CD4-positive, alpha-beta T cell treated with Interleukin-12 subunit alpha and Interleukin-12 subunit beta, for 1 hour (primary cell): ENCODE measurements at regions not wholly inside any gene's neighbourhood (a gene's known extent, or its start where the extent isn't known, plus 50 kb on each side); places are given as distances from the start of the nearest gene placed in this dataset.
"Not testable (repeated sequence)": the region's sequence is repeated elsewhere in the genome, so short reads cannot be mapped to it uniquely, and the experiment has no call there.

ENCODE experiments used
- DNase-seq: peaks from one replicate; pipeline ENCODE4 v3.0.0-alpha.2; 2020

DNA sequence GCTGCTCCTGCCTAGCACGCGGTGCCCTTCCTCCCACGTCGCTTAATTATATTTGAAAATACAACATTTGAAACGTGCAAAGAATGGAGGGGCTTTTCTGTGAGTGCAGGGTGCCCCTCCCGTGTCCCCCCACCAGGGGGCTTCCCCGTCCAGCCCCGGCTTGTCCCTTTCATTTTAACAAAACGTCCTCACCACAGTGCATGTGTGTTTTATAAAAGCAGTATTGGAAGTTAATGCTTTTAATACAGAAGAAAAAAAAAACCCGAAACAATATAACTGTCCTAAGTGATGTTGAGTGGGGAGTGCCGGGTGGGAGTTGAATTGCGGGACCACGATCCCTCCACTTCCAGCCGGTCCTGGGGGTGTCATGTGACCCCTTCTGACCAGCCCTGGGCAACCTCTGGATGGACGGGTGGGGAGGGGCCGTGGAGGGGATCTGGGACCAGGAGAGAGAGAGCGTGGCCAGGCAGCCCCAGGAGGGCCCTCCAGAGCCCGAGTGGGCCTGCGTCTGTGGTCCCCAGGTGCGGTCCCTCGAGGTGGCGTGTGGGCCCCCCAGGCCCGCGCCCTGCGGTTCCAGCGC, 155.3 kb downstream of the TMEM121 start:
- DNase-seq: not testable (repeated sequence)

- not testable (repeated sequence) for DNase-seq
Observed at GRCh38 chr14:105682442-105682841, 156.1 kb downstream of the TMEM121 start.

DNA sequence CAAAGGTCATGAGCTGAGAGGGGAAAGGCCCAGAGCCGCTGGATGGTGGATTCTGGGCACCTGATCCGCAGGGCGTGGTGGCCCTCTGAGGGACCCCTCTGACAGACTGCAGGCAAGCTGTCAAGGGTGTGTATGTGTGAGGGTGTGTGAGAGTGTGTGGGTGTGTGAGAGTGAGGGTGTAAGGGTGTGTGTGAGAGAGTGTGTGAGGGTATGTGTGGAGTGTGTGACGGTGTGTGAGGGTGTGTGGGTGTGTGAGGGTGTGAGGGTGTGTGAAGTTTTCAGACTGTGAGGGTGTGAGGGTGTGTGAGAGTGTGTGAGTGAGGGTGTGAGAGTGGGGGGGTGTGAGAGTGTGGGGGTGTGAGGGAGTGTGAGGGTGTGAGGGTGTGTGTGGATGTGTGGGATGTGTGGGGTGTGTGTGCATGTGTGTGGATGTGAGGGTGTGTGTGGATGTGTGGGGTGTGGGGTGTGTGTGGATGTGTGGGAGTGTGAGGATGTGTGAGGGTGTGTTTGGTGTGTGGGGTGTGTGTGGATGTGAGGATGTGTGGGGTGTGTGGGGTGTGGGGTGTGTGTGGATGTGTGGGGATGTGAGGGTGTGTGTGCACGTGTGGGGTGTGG, 156.7 kb downstream of the TMEM121 start:
- no peak for DNase-seq

DNA sequence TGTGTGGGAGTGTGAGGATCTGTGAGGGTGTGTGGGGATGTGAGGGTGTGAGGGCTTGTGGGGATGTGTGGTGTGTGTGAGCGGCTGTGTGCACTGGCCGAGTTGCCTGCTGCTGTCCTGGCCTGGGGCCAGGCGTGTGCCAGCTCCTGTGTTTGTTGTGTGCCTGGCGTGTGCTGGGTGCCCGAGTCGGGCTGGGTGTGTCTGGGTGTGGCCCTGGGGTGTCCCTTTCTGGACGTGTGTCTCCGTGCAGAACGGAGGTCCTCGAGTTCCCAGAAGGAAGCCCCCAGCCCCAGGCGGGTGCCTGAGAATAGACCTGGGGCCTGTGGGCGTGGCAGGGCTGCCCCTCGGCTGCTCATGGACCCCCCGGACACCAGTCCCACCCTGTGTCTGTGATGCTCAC, 157.7 kb downstream of the TMEM121 start:
- not testable (repeated sequence) for DNase-seq

GRCh38 chr14:105684597-105684996, 158.2 kb downstream of the TMEM121 start:
- DNase-seq: not testable (repeated sequence)

DNA sequence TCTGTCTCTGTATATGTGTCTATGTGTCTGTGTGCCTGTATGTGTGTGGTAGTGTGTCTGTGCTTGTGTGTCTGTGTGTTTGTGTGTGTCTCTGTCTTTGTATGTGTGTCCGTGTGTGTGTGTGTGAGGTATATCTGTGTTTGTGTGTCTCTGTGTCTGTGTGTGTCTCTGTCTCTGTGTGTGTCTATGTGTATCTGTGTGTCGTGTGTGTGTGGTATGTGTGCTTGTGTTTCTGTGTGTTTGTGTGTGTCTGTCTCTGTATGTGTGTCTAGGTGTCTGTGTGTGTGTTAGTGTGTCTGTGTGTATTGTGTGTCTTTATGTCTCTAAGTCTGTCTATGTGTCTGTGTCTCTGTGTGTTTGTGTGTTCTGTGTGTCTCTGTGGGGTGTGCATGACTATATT, 158.6 kb downstream of the TMEM121 start:
- DNase-seq: no peak

DNA sequence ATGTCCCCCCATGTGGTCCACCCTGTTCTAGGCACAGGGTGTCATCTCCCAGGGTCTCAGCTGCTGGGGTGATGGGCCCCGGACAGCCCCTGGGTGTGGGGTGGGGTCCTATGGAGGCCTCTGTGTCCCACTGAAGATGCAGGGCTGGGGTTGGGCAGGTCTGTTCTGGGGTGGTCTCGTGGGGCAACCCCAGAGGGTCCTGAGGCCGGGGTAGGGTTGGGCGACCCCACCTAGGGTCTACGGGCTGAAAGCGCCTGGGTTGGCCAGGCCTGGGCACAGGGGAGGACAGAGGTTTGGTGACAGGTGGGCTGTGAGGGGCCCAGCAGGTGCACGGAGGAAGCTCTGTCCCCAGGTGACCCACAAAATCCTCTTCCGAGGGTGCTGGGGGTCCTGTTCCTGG, 159.2 kb downstream of the TMEM121 start:
- DNase-seq: not testable (repeated sequence)

DNA sequence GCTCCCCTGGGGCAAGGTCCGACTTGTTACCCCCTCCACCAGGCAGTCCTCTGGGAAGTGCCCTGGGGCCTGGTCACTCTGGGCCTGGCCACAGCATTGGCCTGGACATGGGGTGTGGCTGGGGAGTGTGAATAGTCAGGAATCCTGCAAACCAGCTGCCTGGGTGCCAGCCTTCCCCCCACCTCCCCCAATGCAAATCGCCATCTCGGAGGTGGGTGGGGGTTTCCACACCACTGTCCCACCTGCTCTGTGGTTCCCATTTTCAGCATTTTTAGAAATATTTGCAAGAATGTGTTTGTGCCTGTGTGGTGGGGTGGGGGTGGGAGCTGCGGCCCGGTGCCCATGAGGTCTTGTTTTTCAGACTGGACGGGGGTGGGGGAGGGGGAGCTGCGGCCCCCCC, 159.7 kb downstream of the TMEM121 start:
- DNase-seq: not testable (repeated sequence)

DNA sequence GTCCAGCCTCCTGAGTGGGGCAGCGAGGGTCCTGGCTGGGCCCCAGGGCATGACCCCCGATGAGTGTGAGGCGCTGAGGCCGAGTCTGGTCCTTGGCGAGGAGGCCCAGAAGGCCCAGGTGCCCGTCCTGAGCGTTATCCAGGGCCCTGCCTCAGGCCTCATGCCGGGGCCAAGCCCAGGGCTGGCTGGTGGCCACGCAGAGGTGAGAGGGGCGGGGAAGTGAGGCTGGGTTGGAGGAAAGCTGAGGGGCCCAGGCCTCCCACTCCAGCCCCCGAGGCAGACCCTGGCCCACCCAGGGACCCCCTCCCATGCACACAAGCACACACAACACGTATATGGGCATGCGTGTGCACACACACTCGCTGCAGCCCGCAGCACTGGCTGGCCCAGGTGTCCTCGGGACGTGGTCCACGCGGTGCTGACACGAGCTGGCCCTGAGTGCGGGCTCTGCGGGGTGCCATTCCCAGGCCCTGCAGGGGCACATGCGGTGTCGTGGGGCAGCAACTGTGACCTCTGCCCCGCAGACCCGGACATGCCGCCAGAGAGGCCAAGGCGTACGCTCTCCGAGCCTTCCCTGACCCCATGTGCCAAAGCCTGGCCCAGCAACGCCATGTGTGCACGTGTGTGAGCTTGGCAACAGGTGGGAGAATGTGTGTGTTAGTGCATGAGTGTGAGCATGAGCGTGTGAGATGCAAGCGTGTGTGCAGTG, 160.2 kb downstream of the TMEM121 start:
- not testable (repeated sequence) for DNase-seq

DNA sequence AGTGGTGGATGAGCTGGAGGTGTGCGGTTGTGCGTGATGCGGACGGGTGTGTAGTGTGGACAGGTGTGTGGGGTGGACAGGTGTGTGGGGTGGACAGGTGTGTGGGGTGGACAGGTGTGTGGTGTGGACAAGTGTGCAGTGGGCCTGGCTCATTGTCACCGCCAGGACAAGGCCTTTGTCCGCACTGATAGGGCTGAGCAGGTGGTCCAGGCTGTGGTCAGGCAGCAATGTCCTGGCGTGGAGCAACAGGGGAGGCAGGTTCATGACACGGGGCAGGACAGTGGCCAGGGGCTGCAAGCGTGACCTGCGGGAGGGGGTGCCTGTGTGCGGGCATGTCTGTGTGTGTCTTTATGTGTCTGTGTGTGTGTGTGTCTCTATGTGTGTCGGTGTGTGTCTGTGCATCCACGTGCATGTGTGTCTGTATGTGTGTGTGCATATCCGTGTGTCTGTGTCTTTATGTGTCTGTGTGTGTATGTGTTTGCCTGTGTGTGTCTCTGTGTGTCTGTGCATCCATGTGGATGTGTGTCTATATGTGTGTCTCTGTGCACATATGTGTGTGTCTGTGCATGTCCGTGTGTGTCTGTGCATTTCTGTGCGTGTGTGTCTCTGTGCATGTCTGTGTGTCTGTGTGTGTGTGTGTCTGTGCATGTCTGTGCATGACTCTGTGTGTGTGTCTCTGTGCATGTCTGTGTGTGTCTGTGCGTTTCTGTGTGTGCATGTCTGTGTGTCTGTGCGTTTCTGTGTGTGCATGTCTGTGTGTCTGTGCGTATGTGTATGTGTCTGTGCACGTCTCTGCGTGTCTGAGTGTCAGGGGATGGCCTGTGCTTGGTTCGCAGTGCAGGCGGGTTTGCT, 161.0 kb downstream of the TMEM121 start:
- not testable (repeated sequence) for DNase-seq

GRCh38 chr14:105688023-105688351, 161.6 kb downstream of the TMEM121 start:
- not testable (repeated sequence) for DNase-seq

- not testable (repeated sequence) for DNase-seq
Observed at GRCh38 chr14:105688664-105689221, 162.4 kb downstream of the TMEM121 start.

DNA sequence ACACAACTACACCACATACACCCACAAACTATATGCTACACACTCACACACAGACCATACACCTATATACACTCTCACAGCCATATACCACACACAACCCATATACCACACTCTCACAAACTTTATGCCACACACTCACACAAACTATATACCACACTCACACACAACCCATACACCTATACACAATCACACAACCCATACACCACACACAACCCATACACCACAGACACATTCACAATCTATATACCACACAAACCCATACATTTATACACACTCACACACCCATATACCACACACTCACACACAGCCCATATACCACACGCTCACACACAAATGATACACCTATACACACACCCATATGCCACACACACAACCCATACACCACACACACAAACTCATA, 163.3 kb downstream of the TMEM121 start:
- no peak for DNase-seq

DNA sequence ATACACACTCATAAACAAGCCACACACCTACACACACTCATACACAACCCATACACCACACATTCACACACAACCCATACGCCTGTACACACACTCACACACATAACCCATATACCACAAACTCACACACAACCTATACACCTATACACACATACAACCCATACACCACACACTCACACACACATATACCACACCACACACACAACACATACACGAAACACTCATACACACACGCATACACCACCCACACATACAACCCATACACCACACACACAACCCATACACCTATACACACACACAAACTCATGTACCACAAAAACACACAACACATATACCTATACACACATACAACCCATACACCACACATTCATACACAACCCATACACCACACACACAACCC, 164.3 kb downstream of the TMEM121 start:
- DNase-seq: no peak

GRCh38 chr14:105691321-105692109, 165.1 kb downstream of the TMEM121 start:
- not testable (repeated sequence) for DNase-seq

DNA sequence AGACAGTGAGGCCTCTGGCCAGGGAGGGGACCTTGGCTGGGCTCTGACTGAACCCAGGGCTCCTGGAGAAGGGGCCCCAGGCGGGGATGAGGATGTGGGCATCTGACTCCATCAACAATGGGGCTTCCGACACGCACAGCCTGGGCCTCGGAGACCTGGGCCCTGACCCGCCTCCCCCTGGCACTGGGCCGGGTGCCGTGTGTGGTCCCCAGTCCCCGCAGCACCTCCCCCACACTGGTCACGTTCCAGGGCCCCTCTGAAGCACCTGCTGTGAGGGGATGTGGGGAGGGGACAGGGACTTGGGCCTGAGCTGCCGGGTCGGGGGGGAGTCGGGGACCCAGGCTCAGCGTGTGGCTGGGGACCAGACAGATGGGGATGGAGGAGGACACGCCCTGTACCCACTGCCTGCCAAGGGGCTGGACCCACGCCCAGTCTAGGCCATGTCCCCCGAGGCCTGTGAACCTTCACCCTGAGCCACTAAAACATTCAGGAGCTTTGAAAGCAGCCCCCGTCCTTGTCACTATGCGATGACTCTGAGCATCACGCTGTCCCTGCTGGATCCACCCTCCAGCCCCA, 165.8 kb downstream of the TMEM121 start:
- DNase-seq: not testable (repeated sequence)

DNA sequence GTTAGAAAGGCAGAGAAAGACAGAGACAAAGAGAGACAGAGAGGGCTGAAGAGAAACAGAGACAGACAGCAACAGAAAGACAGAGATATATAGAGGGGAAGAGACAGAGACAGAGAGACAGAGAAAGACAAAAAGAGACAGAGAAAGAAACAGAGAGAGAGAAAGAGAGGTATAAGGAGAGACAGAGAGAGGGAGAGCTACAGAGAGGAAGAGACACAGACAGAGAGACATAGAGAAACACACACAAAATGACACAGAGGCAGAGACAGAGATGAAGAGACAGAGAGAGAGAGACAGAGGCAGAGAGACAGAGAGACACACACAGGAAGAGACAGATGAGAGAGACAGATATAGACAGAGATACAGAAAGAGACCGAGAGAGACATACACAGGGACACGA, 168.6 kb downstream of the TMEM121 start:
- DNase-seq: no peak

- not testable (repeated sequence) for DNase-seq
Observed at GRCh38 chr14:105696388-105696787, 170.0 kb downstream of the TMEM121 start.

GRCh38 chr14:105697414-105697813, 171.0 kb downstream of the TMEM121 start:
- not testable (repeated sequence) for DNase-seq

DNA sequence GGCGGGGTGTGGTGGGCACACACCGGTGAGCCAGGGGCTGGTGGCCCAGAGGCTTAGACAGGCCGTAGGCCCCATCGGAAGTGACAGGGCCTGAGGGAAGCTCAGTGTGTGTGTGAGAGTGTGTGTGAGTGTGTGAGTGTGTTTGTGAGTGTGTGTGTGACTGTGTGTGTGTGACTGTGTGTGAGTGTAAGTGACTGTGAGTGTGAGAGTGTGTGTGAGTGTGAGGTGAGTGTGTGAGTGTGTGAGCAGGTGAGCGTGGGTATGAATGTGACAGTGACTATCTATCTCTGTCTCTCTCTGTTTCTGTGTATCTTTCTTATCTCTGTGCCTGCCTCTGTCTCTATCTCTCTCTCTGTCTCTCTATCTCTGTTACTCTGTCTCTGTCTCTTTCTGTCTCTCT, 171.6 kb downstream of the TMEM121 start:
- not testable (repeated sequence) for DNase-seq

- DNase-seq: not testable (repeated sequence)
Observed at GRCh38 chr14:105698940-105699556, 172.7 kb downstream of the TMEM121 start.
